HG03159 (cell line): ENCODE measurements at regions not wholly inside any gene's neighbourhood (a gene's known extent, or its start where the extent isn't known, plus 50 kb on each side); places are given as distances from the start of the nearest gene placed in this dataset.
"Not testable (repeated sequence)": the region's sequence is repeated elsewhere in the genome, so short reads cannot be mapped to it uniquely, and the experiment has no call there.

Source experiments
- ATAC-seq: cut with Tn5 transposase; IDR thresholded peaks from one replicate; pipeline ENCODE4 v1.9.1; 2021; ENCODE audit warnings: mild to moderate bottlenecking, moderate library complexity; ENCODE audit not compliant: unreplicated experiment

GRCh38 chr5:7268722-7269121, 127.2 kb upstream of the ADCY2 start:
- not testable (repeated sequence) for ATAC-seq

GRCh38 chr5:7269591-7270274, 126.2 kb upstream of the ADCY2 start:
- ATAC-seq, result no peak

- no peak for ATAC-seq
These were observed 124.4 kb upstream of the ADCY2 start for GRCh38 chr5:7271435-7272084.

- no peak for ATAC-seq
These were observed 123.5 kb upstream of the ADCY2 start for GRCh38 chr5:7272408-7272965.

GRCh38 chr5:7274203-7274602, 121.7 kb upstream of the ADCY2 start:
- no peak for ATAC-seq

GRCh38 chr5:7289634-7290033, 106.3 kb upstream of the ADCY2 start:
- not testable (repeated sequence) for ATAC-seq

- ATAC-seq, result not testable (repeated sequence)
These were observed 98.1 kb upstream of the ADCY2 start for GRCh38 chr5:7297821-7298220.

- ATAC-seq, result not testable (repeated sequence)
These were observed 96.2 kb upstream of the ADCY2 start for GRCh38 chr5:7299731-7300130.

- not testable (repeated sequence) for ATAC-seq
These were observed 90.8 kb upstream of the ADCY2 start for GRCh38 chr5:7305000-7305674.

- ATAC-seq, result not testable (repeated sequence)
These were observed 89.4 kb upstream of the ADCY2 start for GRCh38 chr5:7306556-7306955.

- not testable (repeated sequence) for ATAC-seq
These were observed 88.2 kb upstream of the ADCY2 start for GRCh38 chr5:7307709-7308108.

- not testable (repeated sequence) for ATAC-seq
These were observed 86.2 kb upstream of the ADCY2 start for GRCh38 chr5:7309715-7310114.

- not testable (repeated sequence) for ATAC-seq
These were observed 85.3 kb upstream of the ADCY2 start for GRCh38 chr5:7310656-7311055.

GRCh38 chr5:7315118-7315517, 80.8 kb upstream of the ADCY2 start:
- ATAC-seq, result no peak

- ATAC-seq, result no peak
These were observed 78.2 kb upstream of the ADCY2 start for GRCh38 chr5:7317751-7318150.

GRCh38 chr5:7320701-7321301, 75.1 kb upstream of the ADCY2 start:
- no peak for ATAC-seq

- no peak for ATAC-seq
These were observed 74.2 kb upstream of the ADCY2 start for GRCh38 chr5:7321724-7322123.

- no peak for ATAC-seq
These were observed 71.0 kb upstream of the ADCY2 start for GRCh38 chr5:7324919-7325318.

- ATAC-seq, result no peak
These were observed 69.7 kb upstream of the ADCY2 start for GRCh38 chr5:7325975-7326913.

GRCh38 chr5:7329141-7329540, 66.8 kb upstream of the ADCY2 start:
- ATAC-seq, result no peak
